IMR-90 (cell line): ENCODE measurements at regions not wholly inside any gene's neighbourhood (a gene's known extent, or its start where the extent isn't known, plus 50 kb on each side); places are given as distances from the start of the nearest gene placed in this dataset.

ENCODE experiments used
- ATAC-seq: fragments of 200-7000 bp; cut with Tn5 transposase; 2 replicates; pipeline ENCODE4 v1.9.1; 2020; ENCODE audit warnings: low read depth, mild to moderate bottlenecking, moderate library complexity
- BruUV-seq: library from RNA; stranded (reverse); fragments of 400-500 nt; replicated peaks from 2 replicates; lab custom pipeline; 2021; lab: Mats Ljungman, UMichigan
- CTCF ChIA-PET: fragments of 300-600 bp; formaldehyde crosslinking; extraction: SDS; loops from one replicate; lab custom pipeline; 2021; ENCODE audit warnings: antibody characterized with exemption; lab: Yijun Ruan, JAX
- POLR2A ChIA-PET: fragments of 300-600 bp; sonication (Branson Sonifier 250); formaldehyde crosslinking; loops from one replicate; lab custom pipeline; 2022; ENCODE audit warnings: antibody characterized with exemption; ENCODE audit not compliant: unreplicated experiment; lab: Charles Lee
- DNase-seq: peaks from one replicate; pipeline ENCODE4 v3.0.0; 2013
- H2AFZ ChIP-seq: replicated peaks from 2 replicates; pipeline ENCODE3; 2013; ENCODE audit warnings: low read length, mild to moderate bottlenecking; ENCODE audit not compliant: poor library complexity
- H2AK5ac ChIP-seq: 2 replicates; pipeline ENCODE4 v1.6.1; 2013; ENCODE audit warnings: low read depth, low read length, inconsistent platforms
- H2AK9ac ChIP-seq: replicated peaks from 2 replicates; pipeline ENCODE3; 2013; ENCODE audit warnings: mild to moderate bottlenecking, low read depth, low read length, moderate library complexity; ENCODE audit not compliant: poor library complexity
- H2BK120ac ChIP-seq: 2 replicates; pipeline ENCODE4 v1.6.1; 2013; ENCODE audit warnings: low read depth, low read length, inconsistent platforms
- H2BK15ac ChIP-seq: 3 replicates; pipeline ENCODE4 v1.6.1; 2013; ENCODE audit warnings: low read depth, low read length, inconsistent platforms
- H2BK20ac ChIP-seq: 2 replicates; pipeline ENCODE4 v1.6.1; 2013; ENCODE audit warnings: low read depth, mild to moderate bottlenecking, inconsistent platforms, low read length, moderate library complexity
- H2BK5ac ChIP-seq: 2 replicates; pipeline ENCODE4 v1.6.1; 2013; ENCODE audit warnings: mild to moderate bottlenecking, low read depth, low read length, inconsistent platforms; ENCODE audit not compliant: poor library complexity, severe bottlenecking
- H3K14ac ChIP-seq: replicated peaks from 2 replicates; pipeline ENCODE4 v1.6.1; 2013; ENCODE audit warnings: low read depth, low read length, inconsistent platforms
- H3K18ac ChIP-seq: 2 replicates; pipeline ENCODE4 v1.6.1; 2013; ENCODE audit warnings: low read depth, low read length, control low read depth
- H3K23ac ChIP-seq: 2 replicates; pipeline ENCODE4 v1.6.1; 2013; ENCODE audit warnings: low read depth, low read length, inconsistent platforms
- H3K27ac ChIP-seq: 2 replicates; pipeline ENCODE4 v1.5.1; 2013; ENCODE audit warnings: mild to moderate bottlenecking, control low read depth, low read length; ENCODE audit not compliant: insufficient read depth
- H3K27me3 ChIP-seq: 2 replicates; pipeline ENCODE4 v1.6.1; 2013; ENCODE audit warnings: low read length; ENCODE audit not compliant: control insufficient read depth, insufficient read depth
- H3K36me3 ChIP-seq: 2 replicates; pipeline ENCODE4 v1.6.1; 2013; ENCODE audit warnings: low read length, mixed read lengths; ENCODE audit not compliant: control insufficient read depth, insufficient read depth
- H3K4ac ChIP-seq: 2 replicates; pipeline ENCODE4 v1.6.1; 2013; ENCODE audit warnings: low read depth, low read length, inconsistent platforms
- H3K4me1 ChIP-seq: 2 replicates; pipeline ENCODE4 v1.6.1; 2013; ENCODE audit warnings: low read length, mixed read lengths; ENCODE audit not compliant: control insufficient read depth, insufficient read depth
- H3K4me2 ChIP-seq: 2 replicates; pipeline ENCODE4 v1.6.1; 2013; ENCODE audit warnings: low read depth, mild to moderate bottlenecking, control low read depth, low read length, moderate library complexity
- H3K4me3 ChIP-seq: 2 replicates; pipeline ENCODE4 v1.5.1; 2013; ENCODE audit warnings: low read depth, mild to moderate bottlenecking, control low read depth, low read length, moderate library complexity; ENCODE audit not compliant: insufficient read depth
- H3K56ac ChIP-seq: 2 replicates; pipeline ENCODE4 v1.6.1; 2013; ENCODE audit warnings: low read length, inconsistent platforms; ENCODE audit not compliant: insufficient read depth; ENCODE audit errors: extremely low read depth
- H3K79me1 ChIP-seq, 2 experiments: 2 replicates each; pipeline ENCODE4 v1.6.1; 2013; ENCODE audit warnings: low read length in 2 of 2, inconsistent platforms in 1 of 2, low read depth in 1 of 2
- H3K9ac ChIP-seq: 2 replicates; pipeline ENCODE4 v1.6.1; 2013; ENCODE audit warnings: low read depth, low read length, control low read depth
- H3K9me1 ChIP-seq: 2 replicates; pipeline ENCODE4 v1.6.1; 2013; ENCODE audit warnings: low read length, inconsistent platforms; ENCODE audit not compliant: insufficient read depth
- H3K9me3 ChIP-seq: 2 replicates; pipeline ENCODE4 v1.6.1; 2013; ENCODE audit warnings: low read length; ENCODE audit not compliant: control insufficient read depth, insufficient read depth
- H4K20me1 ChIP-seq: 2 replicates; pipeline ENCODE4 v1.6.1; 2013; ENCODE audit warnings: low read length, inconsistent platforms; ENCODE audit not compliant: insufficient read depth
- H4K5ac ChIP-seq: 2 replicates; pipeline ENCODE4 v1.6.1; 2013; ENCODE audit warnings: mild to moderate bottlenecking, low read depth, low read length, control low read depth
- H4K8ac ChIP-seq, 2 experiments: 2 replicates each; pipeline ENCODE4 v1.6.1; 2013; ENCODE audit warnings: low read depth in 2 of 2, low read length in 2 of 2, control low read depth in 1 of 2, inconsistent platforms in 1 of 2
- H4K91ac ChIP-seq: 2 replicates; pipeline ENCODE4 v1.6.1; 2013; ENCODE audit warnings: low read depth, low read length, inconsistent platforms; ENCODE audit not compliant: insufficient read depth
- BHLHE40 ChIP-seq: fragments of 150-350 bp; IDR thresholded peaks from 2 replicates; pipeline ENCODE4 v1.6.1; 2016; ENCODE audit warnings: mild to moderate bottlenecking, low read depth, low read length
- CEBPB ChIP-seq: IDR thresholded peaks from 2 replicates; pipeline ENCODE4 v1.6.1; 2012; ENCODE audit warnings: low read depth, low read length, improper control_type of control experiment
- CHD1 ChIP-seq: IDR thresholded peaks from 2 replicates; pipeline ENCODE4 v1.6.1; 2012; ENCODE audit warnings: low read depth, low read length, improper control_type of control experiment
- CTCF ChIP-seq: conservative IDR thresholded peaks from 2 replicates; pipeline ENCODE4 v1.5.1; 2012; ENCODE audit warnings: mild to moderate bottlenecking, low read depth, low read length, improper control_type of control experiment
- ELK1 ChIP-seq: fragments of 150-350 bp; IDR thresholded peaks from 2 replicates; pipeline ENCODE4 v1.6.1; 2016; ENCODE audit warnings: low read depth, mild to moderate bottlenecking, low read length, moderate library complexity, borderline replicate concordance
- FOS ChIP-seq: fragments of 150-350 bp; IDR thresholded peaks from 2 replicates; pipeline ENCODE4 v1.6.1; 2016; ENCODE audit warnings: low read depth, low read length
- MAFK ChIP-seq: IDR thresholded peaks from 2 replicates; pipeline ENCODE4 v1.6.1; 2012; ENCODE audit warnings: low read depth, low read length, improper control_type of control experiment
- MAZ ChIP-seq: IDR thresholded peaks from 2 replicates; pipeline ENCODE4 v1.6.1; 2012; ENCODE audit warnings: low read depth, mild to moderate bottlenecking, low read length, improper control_type of control experiment, moderate library complexity, borderline replicate concordance
- MXI1 ChIP-seq: IDR thresholded peaks from 2 replicates; pipeline ENCODE4 v1.6.1; 2012; ENCODE audit warnings: low read depth, mild to moderate bottlenecking, low read length, moderate library complexity, borderline replicate concordance
- NFE2L2 ChIP-seq: fragments of 150-350 bp; IDR thresholded peaks from 2 replicates; pipeline ENCODE4 v1.6.1; 2016; ENCODE audit warnings: low read depth, mild to moderate bottlenecking, low read length
- POLR2A ChIP-seq: IDR thresholded peaks from 2 replicates; pipeline ENCODE4 v1.6.1; 2012; ENCODE audit warnings: mild to moderate bottlenecking, low read depth, low read length
- RAD21 ChIP-seq: IDR thresholded peaks from 2 replicates; pipeline ENCODE4 v1.6.1; 2012; ENCODE audit warnings: low read length, improper control_type of control experiment
- RCOR1 ChIP-seq: IDR thresholded peaks from 2 replicates; pipeline ENCODE4 v1.6.1; 2012; ENCODE audit warnings: mild to moderate bottlenecking, low read length, improper control_type of control experiment; ENCODE audit not compliant: insufficient replicate concordance
- RFX5 ChIP-seq: IDR thresholded peaks from 2 replicates; pipeline ENCODE4 v1.8.0; 2012; ENCODE audit warnings: low read depth, mild to moderate bottlenecking, low read length, moderate library complexity
- SMC3 ChIP-seq: fragments of 150-350 bp; IDR thresholded peaks from 2 replicates; pipeline ENCODE4 v1.6.1; 2016; ENCODE audit warnings: low read depth, mild to moderate bottlenecking, antibody characterized with exemption, low read length, moderate library complexity
- USF2 ChIP-seq: fragments of 150-350 bp; IDR thresholded peaks from 2 replicates; pipeline ENCODE4 v1.6.1; 2017; ENCODE audit warnings: mild to moderate bottlenecking, antibody characterized with exemption, low read length, low read depth
- WGBS, 2 experiments: methylation state at CpG; one replicate each; pipeline versions ENCODE4 v1.1.5 to v1.1.7; 2013; ENCODE audit warnings: missing lambda C conversion rate in 2 of 2; ENCODE audit not compliant: insufficient read length in 1 of 2; ENCODE audit errors: extremely low coverage in 2 of 2; 5-methylcytosine and 5-hydroxymethylcytosine counted together
- dilution Hi-C: fragments of 300-500 bp; cut with HindIII; formaldehyde crosslinking; loops from one replicate; pipeline ENCODE4 v1.14.3; 2018; ENCODE audit warnings: low sequenced_read_pairs; ENCODE audit not compliant: unreplicated experiment
- in situ Hi-C: fragments of 300-500 bp; cut with MboI; formaldehyde crosslinking; loops from 3 replicates; pipeline ENCODE4 v1.14.3; 2019; ENCODE audit warnings: low sequenced_read_pairs, inconsistent platforms, mixed read lengths
- intact Hi-C: fragments of 100-400 bp; cut with micrococcal nuclease; formaldehyde crosslinking; loops from 2 replicates; pipeline ENCODE4 v1.10.0; 2022

- no peak overlapping the region for H2BK15ac ChIP-seq
- in situ Hi-C loops = no loop called here
- ATAC-seq = no peak
These were observed 293.5 kb downstream of the ASXL3 start for GRCh38 chr18:33871363-33872025.

More at GRCh38 chr18:33871363-33872025, 293.5 kb downstream of the ASXL3 start:
- no peaks in the 10 kb centered on the region for H3K9me3 ChIP-seq
- no CpG with 5 or more reads among the region's 2 CpGs for WGBS, 2 experiments
- no peak overlapping the region for H4K91ac ChIP-seq
- no peak overlapping the region for H3K27ac ChIP-seq
- H3K4me1 ChIP-seq = no peaks in the 10 kb centered on the region
- no peak overlapping the region for H3K9ac ChIP-seq
- H4K8ac ChIP-seq = no peak overlapping the region
- CTCF ChIA-PET = no interaction called here
- dilution Hi-C loops (no loop called here), intact Hi-C loops (no loop called here)
- H2BK120ac ChIP-seq = no peak overlapping the region
- H2AK5ac ChIP-seq = no peak overlapping the region
- no peak overlapping the region for H2AFZ ChIP-seq
- no peak overlapping the region for H3K23ac ChIP-seq
- no peak for TF ChIP-seq CTCF
- no peak for TF ChIP-seq BHLHE40
- no peak for TF ChIP-seq CHD1
- TF ChIP-seq MAZ = no peak
- no peak for TF ChIP-seq POLR2A
- TF ChIP-seq RFX5 = no peak
- TF ChIP-seq MXI1 = no peak
- TF ChIP-seq ELK1 = no peak
- no peak for TF ChIP-seq FOS
- no peak for TF ChIP-seq RAD21
- no peak for TF ChIP-seq USF2
- no peak for TF ChIP-seq SMC3
- TF ChIP-seq CEBPB = no peak
- no peak for TF ChIP-seq NFE2L2
- TF ChIP-seq RCOR1 = no peak
- TF ChIP-seq MAFK = no peak
- no peaks in the 10 kb centered on the region for H4K20me1 ChIP-seq
- no peak overlapping the region for H3K56ac ChIP-seq
- no peak overlapping the region for H2BK5ac ChIP-seq
- no peak overlapping the region for H3K14ac ChIP-seq
- no peak overlapping the region for H2BK20ac ChIP-seq
- H3K4me3 ChIP-seq = no peak overlapping the region
- BruUV-seq = no TSS peak
- no peak overlapping the region for H3K4me2 ChIP-seq
- H3K18ac ChIP-seq = no peak overlapping the region
- H4K5ac ChIP-seq = no peak overlapping the region
- no peak overlapping the region for H3K4ac ChIP-seq
- no peaks in the 10 kb centered on the region for H3K36me3 ChIP-seq
- no peaks in the 10 kb centered on the region for H3K9me1 ChIP-seq
- no peak overlapping the region for H2AK9ac ChIP-seq
- H3K79me1 ChIP-seq = no peaks in the 10 kb centered on the region
- no peaks in the 10 kb centered on the region for H3K27me3 ChIP-seq
- POLR2A ChIA-PET = no interaction called here
- no peak for DNase-seq
